HEK293T (cell line): ENCODE measurements at regions not wholly inside any gene's neighbourhood (a gene's known extent, or its start where the extent isn't known, plus 50 kb on each side); places are given as distances from the start of the nearest gene placed in this dataset.

Experiments
- ARNT ChIP-seq: fragments of 450-650 bp; IDR thresholded peaks from 2 replicates; pipeline ENCODE4 v1.6.1; 2017; ENCODE audit warnings: mild to moderate bottlenecking
- BHLHE40 ChIP-seq: fragments of 450-650 bp; IDR thresholded peaks from 2 replicates; pipeline ENCODE4 v1.6.1; 2016; ENCODE audit warnings: mild to moderate bottlenecking, moderate library complexity, borderline replicate concordance
- ELF4 ChIP-seq: fragments of 450-650 bp; IDR thresholded peaks from 2 replicates; pipeline ENCODE4 v1.6.1; 2017; ENCODE audit warnings: antibody characterized with exemption
- FOXK2 ChIP-seq: fragments of 450-650 bp; IDR thresholded peaks from 2 replicates; pipeline ENCODE4 v1.6.1; 2016; ENCODE audit warnings: mild to moderate bottlenecking
- FOXM1 ChIP-seq: fragments of 450-650 bp; IDR thresholded peaks from 2 replicates; pipeline ENCODE4 v1.6.1; 2017; ENCODE audit warnings: mild to moderate bottlenecking, borderline replicate concordance
- L3MBTL2 ChIP-seq: fragments of 450-650 bp; conservative IDR thresholded peaks from 2 replicates; pipeline ENCODE4 v1.6.1; 2016; ENCODE audit warnings: mild to moderate bottlenecking
- SP1 ChIP-seq: fragments of 450-650 bp; IDR thresholded peaks from 2 replicates; pipeline ENCODE4 v1.6.1; 2017
- SUZ12 ChIP-seq: fragments of 450-650 bp; IDR thresholded peaks from 2 replicates; pipeline ENCODE4 v1.6.1; 2016; ENCODE audit warnings: mild to moderate bottlenecking
- ZNF384 ChIP-seq: fragments of 450-650 bp; IDR thresholded peaks from 2 replicates; pipeline ENCODE4 v1.6.1; 2016

- no peak for TF ChIP-seq SUZ12
- TF ChIP-seq ELF4: no peak
- no peak for TF ChIP-seq FOXK2
- no peak for TF ChIP-seq SP1
- no peak for TF ChIP-seq L3MBTL2
- TF ChIP-seq ZNF384: no peak
- TF ChIP-seq ARNT: no peak
- TF ChIP-seq BHLHE40: no peak
- no peak for TF ChIP-seq FOXM1
These were observed 827.2 kb upstream of the FRG1 start for GRCh38 chr4:189113389-189113888.
